ENCODE measurements at regions not wholly inside any gene's neighbourhood (a gene's known extent, or its start where the extent isn't known, plus 50 kb on each side); places are given as distances from the start of the nearest gene placed in this dataset.

DNA sequence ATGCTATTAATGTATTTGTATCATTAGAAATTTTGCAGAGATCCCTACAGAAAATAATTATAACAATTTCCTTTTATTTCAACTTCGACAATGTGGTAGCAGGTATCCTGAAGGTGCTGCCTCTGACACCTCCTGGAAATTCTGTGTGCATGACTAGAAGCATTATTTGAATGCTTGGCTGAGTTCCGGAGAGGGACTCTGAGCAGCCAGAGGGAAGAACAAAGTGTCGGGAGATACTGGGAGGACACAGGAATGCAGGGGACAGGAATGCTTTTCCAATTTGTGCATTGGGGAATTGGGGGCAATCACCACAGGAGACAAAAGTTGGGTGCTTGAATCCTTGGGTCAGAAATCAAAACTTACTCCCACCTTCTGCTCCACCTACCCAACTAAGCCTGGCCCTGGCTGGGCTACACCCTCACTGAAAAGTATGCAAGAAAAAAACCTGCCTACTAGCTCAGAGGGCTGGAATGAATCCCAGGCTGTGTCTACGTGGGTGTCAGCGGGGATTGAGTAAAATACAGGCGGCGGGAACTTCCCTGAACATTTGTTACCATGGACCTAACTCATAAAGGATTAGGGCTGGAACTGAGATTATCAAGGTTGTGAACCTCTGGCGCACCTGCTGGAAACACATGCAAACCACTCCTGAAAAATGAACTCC lies 299.3 kb downstream of the SOX11 start:
- no peak for DNase-seq

DNA sequence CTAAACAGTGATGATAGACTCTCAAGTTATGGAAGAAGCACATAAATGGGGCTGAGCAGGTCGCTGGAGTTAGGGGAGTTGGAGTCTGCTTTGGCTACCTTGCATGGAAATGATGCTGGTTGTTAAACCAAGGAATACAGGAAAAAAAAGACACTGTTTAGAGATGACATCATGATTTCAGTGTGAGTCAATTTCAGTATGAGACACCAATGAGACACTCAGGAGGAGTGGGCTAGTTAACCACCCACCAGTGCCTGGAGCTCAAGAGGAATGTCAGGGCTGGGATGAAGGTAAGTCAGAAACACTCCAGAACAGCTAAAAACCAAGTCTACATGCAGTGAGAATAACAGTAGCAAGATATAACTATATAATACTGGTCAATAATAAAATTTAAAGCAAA lies 303.6 kb downstream of the SOX11 start:
- DNase-seq = no peak

DNA sequence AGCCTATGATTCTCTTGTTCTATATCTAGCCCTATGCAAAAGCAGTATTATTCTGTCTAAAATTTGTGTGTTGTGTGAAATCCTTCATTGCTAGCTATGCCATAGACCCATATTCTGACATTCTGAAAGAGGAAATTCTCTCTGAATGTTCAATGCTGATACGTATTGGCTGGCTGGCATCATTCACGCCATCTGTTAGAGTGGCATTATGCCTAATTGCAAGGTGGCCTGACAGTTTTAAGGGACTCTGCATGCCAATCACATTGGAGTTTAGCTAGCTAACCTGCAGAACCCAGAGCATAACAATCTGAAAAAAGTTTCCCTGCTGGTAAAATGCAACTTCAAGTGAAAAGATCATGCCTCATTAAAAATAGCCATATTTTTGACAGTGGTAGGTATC lies 316.0 kb downstream of the SOX11 start:
- DNase-seq = no peak

DNA sequence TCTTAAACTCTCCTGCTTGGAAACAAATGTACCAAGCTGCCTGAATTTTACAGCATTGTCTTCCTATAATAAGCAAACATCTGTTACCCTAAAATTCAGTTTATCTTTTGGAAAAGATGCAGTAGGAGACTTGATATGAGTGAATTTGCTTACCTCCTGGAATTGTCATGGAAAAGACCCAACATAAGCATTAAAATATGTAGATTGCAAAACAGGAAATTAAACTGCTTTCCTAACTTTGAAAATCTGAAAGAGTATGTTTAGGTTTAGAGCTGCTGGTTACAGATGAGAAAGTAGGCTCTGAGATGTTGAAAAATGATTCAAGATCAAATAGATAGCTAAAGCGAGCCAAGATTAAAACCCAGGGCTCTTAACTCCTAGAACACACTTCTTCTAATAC lies 316.5 kb downstream of the SOX11 start:
- DNase-seq = no peak

DNA sequence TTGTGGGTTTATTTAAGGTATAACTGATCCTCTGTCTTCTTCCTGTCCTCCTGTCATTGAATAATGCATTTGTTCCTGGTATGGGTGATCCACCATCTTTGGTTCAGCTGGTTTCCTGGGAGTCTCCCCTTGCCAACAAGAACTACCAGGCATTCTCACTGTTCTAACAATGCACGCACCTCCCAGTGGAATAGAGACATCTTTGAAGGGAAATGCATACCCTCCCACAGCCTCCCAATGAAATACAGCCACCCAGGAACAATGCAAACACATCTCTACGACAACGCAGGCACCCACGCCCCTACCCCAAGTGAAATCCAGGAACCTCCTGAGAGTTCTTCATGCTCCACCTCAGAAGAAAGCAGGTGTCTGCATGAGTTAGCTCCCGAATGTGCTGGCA lies 318.0 kb downstream of the SOX11 start:
- no peak for DNase-seq

DNA sequence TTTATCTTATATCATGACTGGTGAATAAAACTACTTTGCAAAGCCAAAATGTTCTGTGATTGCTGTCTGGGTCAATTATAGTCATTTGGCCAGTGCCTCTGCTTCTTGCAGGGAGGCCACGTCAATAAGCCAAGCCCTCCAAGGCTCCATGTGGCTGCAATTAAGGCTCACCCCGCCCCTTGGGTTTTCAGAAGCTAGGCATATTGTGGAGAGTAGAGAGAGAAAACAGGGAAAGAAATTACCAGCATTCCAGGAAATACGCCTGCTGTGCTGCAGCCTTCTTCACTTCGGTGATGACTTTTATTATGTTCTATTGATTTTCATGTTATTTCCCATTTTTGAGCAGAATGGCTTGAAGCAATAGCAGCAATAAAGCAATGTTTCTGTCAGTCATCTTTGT lies 319.7 kb downstream of the SOX11 start:
- no peak for DNase-seq

DNA sequence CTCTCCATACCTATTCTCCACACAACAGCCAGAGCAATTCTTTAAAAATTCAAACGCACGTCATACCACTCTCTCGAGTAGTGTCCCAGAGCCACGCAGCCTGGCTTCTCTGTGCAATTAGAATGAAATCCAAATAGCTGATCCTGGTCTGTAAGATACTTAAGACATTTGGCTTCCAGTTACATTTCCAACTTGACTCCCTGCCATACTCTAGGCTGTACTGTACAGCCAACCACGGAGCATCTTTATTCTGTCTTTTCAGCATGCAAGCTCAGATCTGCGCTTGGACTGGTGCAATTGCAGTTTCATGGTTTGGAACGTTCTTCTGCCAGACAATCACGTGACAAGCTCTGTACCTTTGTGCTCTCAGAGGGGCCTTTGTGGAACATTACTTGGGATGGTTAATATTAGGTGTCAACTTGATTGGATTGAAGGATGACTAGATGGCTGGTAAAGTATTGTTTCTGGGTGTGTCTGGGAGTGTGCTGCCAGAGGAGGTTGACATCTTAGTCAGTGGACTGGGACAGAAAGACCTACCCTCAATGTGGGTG lies 325.6 kb downstream of the SOX11 start:
- no peak for DNase-seq

DNA sequence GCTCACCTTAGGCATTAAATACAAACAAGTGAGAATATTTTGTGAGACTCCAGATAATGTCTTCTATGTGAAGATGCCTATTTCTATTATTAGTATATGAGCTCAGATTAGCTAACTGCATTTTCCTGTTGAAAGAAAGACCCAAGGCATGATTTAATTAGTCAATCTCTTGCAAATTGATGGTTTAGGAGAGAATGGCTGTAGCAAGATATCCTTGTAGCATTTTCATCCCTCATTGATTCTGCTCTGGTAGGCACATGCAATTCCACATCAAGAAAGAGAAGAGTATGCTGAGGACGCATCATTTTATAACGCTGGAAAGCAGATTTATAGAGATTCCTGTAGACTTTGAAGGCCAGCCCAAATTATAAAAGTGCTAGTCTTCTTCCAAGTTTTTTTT lies 332.0 kb downstream of the SOX11 start:
- no peak for DNase-seq

DNA sequence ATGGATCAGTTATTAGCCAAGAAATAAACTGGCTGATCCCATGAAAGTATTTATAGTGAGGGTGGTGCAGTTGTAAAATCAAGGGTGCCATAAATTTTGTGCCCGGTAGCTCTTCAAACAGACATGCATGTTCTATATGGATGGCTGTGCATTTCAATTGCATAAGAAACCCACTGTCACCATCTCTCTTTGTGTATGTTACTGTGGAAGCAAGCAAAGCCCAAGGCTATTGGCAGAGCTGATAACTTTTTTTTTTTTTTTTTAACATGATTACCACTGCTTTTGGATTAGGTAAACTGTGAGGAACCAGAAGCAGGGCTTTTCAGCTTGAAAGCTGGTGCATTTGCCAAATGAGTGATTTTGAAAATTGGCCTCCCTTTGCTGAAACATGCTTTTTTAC lies 332.6 kb downstream of the SOX11 start:
- DNase-seq = no peak

DNA sequence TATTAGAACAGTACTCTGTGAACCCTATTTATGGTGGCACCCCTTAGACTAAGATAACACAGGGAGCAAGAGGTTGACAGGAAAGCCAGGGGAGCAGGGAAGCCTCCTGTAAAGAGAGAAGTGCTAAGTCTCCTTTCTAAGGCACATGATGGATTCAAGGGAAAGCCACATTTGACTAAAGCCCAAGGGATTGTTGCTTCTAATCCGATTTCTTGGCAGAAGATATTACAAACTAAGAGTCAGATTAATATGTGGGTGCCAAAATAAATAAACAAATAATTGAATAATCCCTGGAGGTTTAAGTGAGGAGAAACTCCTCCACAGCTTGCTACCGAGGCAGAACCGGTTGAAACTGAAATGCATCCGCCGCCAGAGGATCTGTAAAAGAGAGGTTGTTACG lies 333.2 kb downstream of the SOX11 start:
- no peak for DNase-seq

DNA sequence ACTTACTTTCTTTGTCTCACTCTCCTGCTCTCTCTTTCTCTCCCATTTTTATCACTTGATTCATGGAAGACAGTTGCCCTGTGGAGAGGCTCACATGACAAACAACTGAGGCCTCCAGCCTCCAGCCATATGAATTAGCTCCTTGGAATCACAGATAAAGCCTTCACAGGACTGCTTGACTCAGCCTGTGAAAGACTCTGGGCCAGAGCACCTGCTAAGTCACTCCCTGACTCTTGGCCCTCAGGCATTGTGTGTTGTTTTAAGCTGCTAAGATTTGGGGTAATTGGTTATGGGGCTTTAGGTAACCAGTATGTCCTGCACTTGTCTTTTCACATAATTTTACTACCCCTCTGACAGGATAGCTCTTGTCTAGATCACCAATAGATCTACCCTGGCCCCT lies 334.9 kb downstream of the SOX11 start:
- no peak for DNase-seq

DNA sequence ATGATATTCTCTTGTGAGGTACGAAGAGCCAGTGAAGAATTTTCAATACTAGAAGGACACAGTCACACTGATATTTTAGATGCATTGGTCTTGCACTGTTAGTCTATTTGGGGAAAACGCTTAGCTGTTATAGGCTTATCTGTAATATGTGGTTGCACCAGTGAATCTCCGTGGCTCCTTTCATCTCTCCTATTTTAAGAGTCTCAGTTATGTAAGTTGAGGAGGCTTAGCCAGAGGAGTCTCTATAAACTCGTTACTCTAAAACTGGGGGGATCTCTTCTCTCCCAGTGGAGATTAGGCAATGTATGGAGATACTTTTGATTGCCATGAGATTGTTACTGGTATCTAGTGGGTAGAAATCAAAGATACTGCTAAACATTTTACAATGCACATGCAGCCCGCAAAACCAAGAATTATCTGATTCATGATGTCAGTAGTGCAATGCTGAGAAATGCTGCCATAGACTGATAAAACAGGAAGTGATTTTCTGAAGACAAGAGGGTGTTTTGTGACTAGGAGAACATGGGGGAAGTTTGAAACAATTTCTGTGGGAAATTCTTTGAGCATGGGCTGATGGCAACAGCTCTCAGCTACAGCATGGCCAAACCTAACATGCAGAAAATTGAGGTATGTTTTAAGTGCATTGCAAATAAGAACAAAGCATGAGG lies 339.1 kb downstream of the SOX11 start:
- DNase-seq = no peak

DNA sequence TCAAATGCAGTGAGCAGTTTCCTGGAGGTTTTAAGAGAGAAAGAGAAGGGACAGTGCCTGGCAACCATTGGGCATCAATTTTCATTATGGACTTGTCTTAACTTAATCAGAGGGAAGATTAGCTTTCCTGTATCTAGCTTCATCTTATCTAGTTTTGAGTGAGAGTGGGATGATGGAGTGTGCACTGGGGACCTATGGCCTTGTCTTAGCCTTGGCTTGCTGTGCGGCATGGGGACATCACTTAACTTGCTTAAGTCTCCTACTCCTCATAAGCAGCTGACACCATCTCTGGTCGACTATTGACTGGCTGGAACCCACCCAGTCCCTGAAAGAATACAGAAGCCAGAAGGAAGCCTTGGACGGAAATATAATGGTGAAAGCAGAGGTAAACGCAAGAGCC lies 344.0 kb downstream of the SOX11 start:
- no peak for DNase-seq

DNA sequence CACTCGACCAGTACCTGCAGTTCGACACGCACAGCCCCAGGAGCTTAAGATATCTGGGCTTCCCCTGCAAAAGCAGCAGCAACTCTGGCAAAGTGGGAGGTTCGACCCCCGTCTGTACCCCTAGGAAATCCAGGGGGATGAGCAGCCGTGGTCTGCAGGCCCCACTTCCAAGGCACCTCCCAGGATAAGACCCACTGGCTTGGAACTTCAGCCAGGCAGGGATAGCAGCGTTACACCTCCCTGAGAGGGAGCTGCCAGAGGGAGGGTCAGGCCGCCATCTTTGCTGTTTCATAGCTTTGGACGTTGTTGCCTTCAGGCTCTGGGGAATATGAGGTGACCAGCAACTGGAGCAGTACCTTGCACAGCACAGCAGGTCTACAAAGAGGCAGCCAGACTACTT lies 351.1 kb downstream of the SOX11 start:
- no peak for DNase-seq

DNA sequence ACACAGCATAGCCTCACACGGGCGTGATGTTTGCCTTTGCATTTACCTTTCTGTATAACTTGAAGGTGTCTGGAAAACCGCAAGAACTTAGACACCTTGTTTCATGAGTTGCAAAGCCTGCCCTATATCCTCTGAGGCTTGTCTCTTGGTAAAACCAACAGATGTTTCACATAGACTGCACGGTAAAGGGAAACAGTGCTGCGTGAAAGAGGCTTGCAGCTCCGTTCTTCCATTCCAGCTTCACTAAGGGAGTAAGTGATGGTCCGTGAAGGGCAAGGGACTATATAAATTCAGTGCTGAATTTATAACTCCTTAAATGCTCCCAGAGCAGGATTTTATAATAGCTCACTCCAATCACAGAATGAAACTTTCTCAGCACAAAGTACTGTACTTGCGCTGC lies 360.5 kb downstream of the SOX11 start:
- no peak for DNase-seq

DNA sequence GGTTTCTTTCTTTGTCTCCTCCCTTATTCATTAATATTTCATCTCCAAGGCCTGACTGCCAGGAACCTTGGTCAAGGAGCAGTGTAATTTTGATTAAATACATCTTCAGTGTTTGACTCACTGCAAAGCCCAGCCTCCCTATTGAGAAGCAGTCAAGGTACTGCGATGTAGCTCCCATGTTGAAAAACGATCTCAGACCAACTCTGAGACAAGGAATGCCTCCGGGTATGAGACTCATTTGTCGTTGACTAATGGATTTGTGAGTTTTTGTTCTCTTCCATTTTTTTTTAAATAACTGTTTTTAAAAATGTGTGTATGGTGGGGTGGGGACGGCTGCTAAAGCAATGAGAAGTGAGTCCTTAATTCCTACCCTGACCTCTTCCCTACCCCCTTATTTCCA lies 361.6 kb downstream of the SOX11 start:
- DNase-seq = no peak

DNA sequence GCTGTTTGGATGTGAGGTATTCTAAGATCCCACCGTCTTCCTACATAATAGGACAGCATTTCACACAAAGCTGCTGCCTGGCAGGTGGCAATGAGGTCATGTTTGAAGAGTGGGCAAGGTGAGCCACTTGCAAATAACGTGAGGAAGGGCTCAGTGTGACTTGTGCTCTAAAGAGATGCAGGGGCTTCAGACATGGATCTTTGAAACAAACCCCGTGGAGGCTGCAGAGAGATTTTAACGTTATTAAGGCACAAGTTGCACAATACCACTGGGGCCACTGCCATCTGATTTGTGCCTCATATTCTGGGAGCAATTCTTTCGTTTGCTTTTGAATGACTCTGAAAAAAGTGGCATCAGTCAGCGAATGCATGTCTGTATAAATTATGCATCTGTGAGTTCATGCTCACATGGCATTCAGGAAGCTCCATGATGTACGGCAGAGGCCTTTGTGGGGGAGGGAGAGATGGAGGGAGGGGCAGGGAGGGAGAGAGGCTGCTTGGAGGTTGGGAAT lies 362.0 kb downstream of the SOX11 start:
- DNase-seq = peak; percentile 4 to 29

DNA sequence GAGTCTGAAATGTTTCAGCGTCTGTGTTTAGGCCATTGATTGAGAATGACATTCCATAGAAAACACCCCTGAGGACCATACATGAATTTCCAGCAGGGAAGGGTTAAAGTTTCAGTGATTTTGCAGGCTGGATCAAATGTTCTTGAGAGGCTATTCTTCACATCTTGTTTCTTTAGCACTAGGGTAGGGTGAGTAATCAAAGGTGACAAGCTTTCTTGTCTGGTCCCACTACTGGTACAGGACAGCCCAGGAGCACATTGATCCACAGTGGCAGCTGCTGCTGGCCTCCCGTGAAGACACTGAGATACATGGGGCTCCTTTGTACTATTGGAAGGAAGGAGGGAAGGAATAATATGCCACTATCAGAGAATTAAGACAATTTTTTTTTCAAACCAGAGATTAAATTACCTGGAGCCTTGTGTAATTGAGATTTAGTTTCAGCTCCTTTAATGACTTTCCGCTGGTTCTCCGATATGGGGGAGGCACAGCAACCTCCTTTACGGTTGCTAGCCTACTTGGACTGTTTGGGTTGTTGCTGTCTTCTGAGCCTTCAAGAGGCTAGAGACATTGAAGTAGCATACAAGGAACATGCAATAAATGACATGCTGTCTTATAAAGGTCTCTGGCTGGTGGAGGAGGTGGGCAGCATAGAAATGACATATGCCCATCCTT lies 368.9 kb downstream of the SOX11 start:
- no peak for DNase-seq

DNA sequence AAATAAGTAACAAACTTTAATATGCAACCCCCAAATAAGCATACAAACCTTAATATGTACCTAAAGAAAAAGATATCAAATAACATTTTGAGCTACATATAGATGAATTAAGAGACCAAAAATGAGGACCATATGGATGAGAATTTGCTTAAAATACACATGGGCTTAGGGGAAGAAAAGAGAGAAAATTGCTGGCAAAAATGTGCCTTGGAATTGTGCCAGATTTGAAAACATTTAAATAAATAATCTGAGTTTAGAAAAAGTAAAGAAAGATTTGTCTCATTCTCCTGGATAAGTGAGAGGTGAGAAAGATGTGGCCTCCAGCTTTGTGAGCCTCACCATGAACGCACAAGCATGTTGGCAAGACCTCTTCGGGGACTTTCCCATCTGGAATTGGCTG lies 372.6 kb downstream of the SOX11 start:
- DNase-seq = no peak

DNA sequence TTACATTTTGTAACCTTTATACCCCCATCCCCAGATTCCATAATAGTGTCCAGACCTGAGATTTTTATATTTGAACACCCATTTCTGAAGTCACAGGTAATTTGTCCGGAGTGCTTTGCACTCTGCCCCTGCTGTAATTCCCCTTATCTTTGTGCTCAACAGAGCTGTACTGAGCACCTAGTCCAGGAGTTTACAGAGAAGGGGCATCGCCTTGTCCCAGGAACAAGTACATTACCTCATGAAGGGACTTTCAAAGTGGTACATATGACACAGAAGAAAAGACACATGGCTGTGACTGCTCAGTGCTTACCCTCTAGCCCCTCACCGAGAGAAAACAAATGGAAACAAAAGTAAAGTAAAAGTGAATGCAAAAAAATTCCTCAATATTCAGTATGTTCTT lies 373.5 kb downstream of the SOX11 start:
- DNase-seq = no peak

DNA sequence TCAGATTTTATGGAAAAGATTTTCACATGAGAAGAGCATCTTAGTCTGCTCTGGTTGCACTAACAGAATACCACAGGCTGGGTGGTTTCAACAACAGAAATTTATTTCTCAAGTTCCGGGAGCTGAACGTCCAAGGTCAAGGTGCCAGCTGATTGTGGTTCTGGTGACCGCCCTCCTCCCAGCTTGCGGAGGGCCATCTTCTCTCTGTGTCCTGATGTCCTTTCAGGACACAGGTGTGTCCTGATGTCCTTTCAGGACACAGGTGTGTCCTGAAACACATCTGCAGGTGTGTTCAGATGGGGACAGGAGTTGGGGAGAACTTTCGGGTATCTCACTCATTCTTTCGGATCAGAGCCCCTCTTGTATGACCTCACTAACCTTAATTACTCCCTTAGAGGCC lies 374.9 kb downstream of the SOX11 start:
- DNase-seq = no peak

DNA sequence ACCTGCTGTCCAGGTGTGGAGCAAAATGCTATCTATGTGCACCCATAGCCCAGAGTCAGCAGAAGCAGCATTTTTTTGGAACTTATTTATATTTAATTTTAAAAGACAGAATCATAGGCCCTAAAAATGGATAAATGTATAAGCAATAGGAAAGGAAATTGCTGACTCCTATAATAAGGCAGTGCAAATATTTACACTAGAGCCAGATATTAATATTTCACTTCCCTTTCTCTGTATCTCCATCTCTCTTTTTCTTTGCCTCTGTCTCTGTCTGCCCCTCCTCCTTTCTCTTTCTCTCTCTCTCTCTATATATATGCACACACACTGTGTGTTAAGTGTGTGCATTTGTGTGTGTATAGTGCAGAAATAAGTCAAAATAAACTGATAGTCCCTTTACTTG lies 375.6 kb downstream of the SOX11 start:
- no peak for DNase-seq

DNA sequence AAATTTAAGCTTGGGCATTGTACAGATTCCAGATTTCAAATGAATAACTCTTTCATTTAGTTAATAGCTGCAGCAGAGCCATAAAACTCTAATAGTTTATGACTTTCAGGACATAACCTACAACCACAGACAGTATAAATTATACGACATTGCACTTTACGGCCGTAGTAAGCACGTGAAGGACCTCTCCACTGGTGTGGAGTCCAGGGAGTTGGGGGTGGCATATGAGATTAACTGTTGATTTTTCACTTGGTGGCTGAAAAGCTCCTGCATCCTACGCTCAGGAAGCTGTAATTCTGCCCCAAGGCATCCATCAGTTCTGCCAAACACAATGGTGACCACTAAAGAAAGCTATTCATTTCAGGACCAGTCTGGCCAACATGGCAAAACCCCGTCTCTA lies 376.2 kb downstream of the SOX11 start:
- no peak for DNase-seq

DNA sequence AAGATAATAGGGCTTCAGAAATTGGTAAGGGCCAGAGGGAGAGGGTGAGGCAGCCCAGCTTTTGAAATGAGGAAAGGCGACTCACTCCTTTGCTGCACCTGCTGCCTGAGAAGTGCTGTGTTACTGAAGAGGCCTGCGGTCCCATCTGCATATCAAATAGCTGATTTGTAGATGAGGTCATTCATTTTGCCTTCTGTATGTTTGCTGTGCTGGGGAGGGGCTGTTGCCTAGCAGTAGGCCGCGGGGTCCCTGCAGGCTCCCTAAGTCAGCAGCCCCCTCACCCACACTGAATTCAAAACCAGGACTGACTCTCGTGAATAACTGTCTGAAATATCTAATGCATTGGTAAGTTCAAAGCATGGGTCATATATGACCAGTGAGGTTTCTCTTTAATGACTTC lies 377.2 kb downstream of the SOX11 start:
- DNase-seq = peak; percentile 15 to 42

Data from NCI-H2081 (cell line).